ENCODE measurements at regions not wholly inside any gene's neighbourhood (a gene's known extent, or its start where the extent isn't known, plus 50 kb on each side); places are given as distances from the start of the nearest gene placed in this dataset.

GRCh38 chr1:90504509-90504908, 212.6 kb downstream of the BARHL2 start:
- no peak overlapping the region for H3K4me3 ChIP-seq (ENCODE audit: low read depth, low read length)
- TF ChIP-seq, protein P1, sequence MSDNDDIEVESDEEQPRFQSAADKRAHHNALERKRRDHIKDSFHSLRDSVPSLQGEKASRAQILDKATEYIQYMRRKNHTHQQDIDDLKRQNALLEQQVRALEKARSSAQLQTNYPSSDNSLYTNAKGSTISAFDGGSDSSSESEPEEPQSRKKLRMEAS (IDR thresholded peaks at IDR 0.05; ENCODE audit: low read depth, low read length): no peak
- no peak for TF ChIP-seq POLR2A (IDR thresholded peaks at IDR 0.05; ENCODE audit: extremely low read depth, insufficient read length)
- TF ChIP-seq MYC (IDR thresholded peaks at IDR 0.05; ENCODE audit: low read depth, low read length): no peak
- TF ChIP-seq, protein P2, sequence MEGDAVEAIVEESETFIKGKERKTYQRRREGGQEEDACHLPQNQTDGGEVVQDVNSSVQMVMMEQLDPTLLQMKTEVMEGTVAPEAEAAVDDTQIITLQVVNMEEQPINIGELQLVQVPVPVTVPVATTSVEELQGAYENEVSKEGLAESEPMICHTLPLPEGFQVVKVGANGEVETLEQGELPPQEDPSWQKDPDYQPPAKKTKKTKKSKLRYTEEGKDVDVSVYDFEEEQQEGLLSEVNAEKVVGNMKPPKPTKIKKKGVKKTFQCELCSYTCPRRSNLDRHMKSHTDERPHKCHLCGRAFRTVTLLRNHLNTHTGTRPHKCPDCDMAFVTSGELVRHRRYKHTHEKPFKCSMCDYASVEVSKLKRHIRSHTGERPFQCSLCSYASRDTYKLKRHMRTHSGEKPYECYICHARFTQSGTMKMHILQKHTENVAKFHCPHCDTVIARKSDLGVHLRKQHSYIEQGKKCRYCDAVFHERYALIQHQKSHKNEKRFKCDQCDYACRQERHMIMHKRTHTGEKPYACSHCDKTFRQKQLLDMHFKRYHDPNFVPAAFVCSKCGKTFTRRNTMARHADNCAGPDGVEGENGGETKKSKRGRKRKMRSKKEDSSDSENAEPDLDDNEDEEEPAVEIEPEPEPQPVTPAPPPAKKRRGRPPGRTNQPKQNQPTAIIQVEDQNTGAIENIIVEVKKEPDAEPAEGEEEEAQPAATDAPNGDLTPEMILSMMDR (IDR thresholded peaks at IDR 0.05; ENCODE audit: low read depth, low read length): no peak
- DNase-seq (ENCODE audit: low read depth): no peak

DNA sequence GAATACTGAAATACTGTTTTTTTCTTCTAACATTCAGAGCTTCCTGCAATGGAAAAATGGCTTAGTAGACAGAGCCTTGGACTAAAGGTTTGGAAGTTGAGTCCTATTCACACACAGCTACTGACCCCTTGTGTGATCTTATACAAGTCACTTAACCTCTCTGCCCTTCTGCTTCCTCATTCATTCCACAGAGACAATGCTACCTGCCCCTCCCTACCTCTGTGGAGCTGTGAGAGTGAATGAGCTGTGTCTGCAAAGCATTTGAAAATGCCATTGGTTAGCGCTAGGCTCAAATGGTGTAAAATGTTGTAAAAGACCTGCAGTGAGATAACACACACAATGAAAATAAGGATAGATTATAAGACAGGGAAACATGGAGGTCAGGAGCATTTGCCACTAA, 214.4 kb downstream of the BARHL2 start:
- no peak for DNase-seq (ENCODE audit: low read depth)
- TF ChIP-seq, protein P1 (IDR thresholded peaks at IDR 0.05; ENCODE audit: low read depth, low read length): no peak
- TF ChIP-seq, protein P2 (IDR thresholded peaks at IDR 0.05; ENCODE audit: low read depth, low read length): no peak
- no peak overlapping the region for H3K4me3 ChIP-seq (ENCODE audit: low read depth, low read length)

DNA sequence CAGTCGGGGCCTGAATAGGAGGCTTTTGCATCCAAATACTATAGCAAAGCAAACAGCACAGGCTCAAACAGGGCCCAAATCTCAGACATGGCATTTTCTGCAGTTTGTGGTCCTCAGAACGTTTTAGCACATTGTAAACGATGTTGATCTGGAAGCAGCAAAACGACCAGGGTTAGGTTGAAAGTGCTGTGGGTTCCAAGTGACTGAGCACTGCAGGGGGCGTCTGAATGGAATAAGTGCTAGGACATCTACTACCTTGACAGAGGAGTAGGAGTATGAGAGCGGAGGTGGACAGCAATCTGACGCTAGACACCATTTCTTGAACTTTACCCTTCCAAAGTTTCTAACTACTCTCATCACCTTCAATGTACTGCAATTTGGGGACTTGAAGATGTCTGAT, 214.9 kb downstream of the BARHL2 start:
- DNase-seq (ENCODE audit: low read depth): no peak
- no peak overlapping the region for H3K4me3 ChIP-seq (ENCODE audit: low read depth, low read length)
- TF ChIP-seq, protein P2 (IDR thresholded peaks at IDR 0.05; ENCODE audit: low read depth, low read length): no peak
- TF ChIP-seq POLR2A (IDR thresholded peaks at IDR 0.05; ENCODE audit: extremely low read depth, insufficient read length) (no peak), MYC (IDR thresholded peaks at IDR 0.05; ENCODE audit: low read depth, low read length) (no peak)
- TF ChIP-seq, protein P1 (IDR thresholded peaks at IDR 0.05; ENCODE audit: low read depth, low read length): no peak

DNA sequence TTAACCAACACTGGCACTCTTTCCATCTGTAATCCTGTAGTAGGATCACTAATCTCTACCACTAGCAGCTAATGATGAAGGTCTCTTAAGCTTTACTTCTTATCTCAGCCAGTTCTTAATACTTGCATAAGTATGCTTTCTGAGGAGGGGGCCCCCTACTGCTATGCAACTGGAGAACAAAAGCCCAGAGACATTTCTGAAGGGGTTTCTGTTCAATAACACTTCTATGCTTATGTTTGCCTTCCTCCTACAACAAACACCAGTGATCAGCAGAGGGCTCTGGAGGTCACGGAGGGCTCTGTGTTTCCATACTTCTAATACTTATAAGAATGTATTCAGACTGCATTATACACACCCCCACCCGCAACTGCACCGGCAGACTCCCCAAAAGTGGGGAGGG, 215.8 kb downstream of the BARHL2 start:
- no peak overlapping the region for H3K4me3 ChIP-seq (ENCODE audit: low read depth, low read length)
- TF ChIP-seq, protein P1 (IDR thresholded peaks at IDR 0.05; ENCODE audit: low read depth, low read length): no peak
- no peak for TF ChIP-seq MYC (IDR thresholded peaks at IDR 0.05; ENCODE audit: low read depth, low read length)
- TF ChIP-seq, protein P2 (IDR thresholded peaks at IDR 0.05; ENCODE audit: low read depth, low read length): no peak
- TF ChIP-seq POLR2A (IDR thresholded peaks at IDR 0.05; ENCODE audit: extremely low read depth, insufficient read length): no peak
- DNase-seq (ENCODE audit: low read depth): no peak

GRCh38 chr1:90494748-90495282, 222.3 kb downstream of the BARHL2 start:
- H3K4me3 ChIP-seq (ENCODE audit: low read depth, low read length): no peak overlapping the region
- DNase-seq (ENCODE audit: low read depth): no peak
- no peak for TF ChIP-seq POLR2A (IDR thresholded peaks at IDR 0.05; ENCODE audit: extremely low read depth, insufficient read length)
- TF ChIP-seq, protein P1 (IDR thresholded peaks at IDR 0.05; ENCODE audit: low read depth, low read length): no peak
- TF ChIP-seq, protein P2 (IDR thresholded peaks at IDR 0.05; ENCODE audit: low read depth, low read length): no peak
- no peak for TF ChIP-seq MYC (IDR thresholded peaks at IDR 0.05; ENCODE audit: low read depth, low read length)

DNA sequence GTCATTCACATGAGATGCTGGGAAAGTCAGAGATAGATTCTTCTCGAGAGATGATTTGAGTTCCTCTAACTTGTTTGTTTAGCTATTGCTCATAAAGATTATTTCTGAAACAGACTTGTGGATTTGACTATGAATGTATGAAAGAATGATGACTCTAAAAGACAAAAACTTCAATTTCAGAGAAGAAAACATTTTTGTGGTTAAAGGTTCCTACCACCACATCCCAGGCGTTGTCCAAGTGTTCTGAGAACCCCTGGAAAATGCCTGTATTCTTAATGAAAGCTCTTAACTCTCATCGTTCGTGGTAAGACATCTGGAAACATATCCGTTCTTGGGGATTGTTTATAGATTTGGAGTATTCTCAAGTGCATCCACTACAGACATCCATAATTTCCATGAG, 228.7 kb downstream of the BARHL2 start:
- DNase-seq (ENCODE audit: low read depth): no peak
- H3K4me3 ChIP-seq (ENCODE audit: low read depth, low read length): no peak overlapping the region
- no peak for TF ChIP-seq MYC (IDR thresholded peaks at IDR 0.05; ENCODE audit: low read depth, low read length)
